HEK293 (cell line): ENCODE measurements at regions not wholly inside any gene's neighbourhood (a gene's known extent, or its start where the extent isn't known, plus 50 kb on each side); places are given as distances from the start of the nearest gene placed in this dataset.

Experiments used
- IKZF3 ChIP-seq: fragments of 450-650 bp; IDR thresholded peaks from 2 replicates; pipeline ENCODE4 v1.5.0; 2018; ENCODE audit warnings: missing biosample characterization, mild to moderate bottlenecking, missing genetic modification characterization, moderate library complexity
- MEIS1 ChIP-seq: sonication (generic); formaldehyde crosslinking; IDR thresholded peaks from 2 replicates; pipeline ENCODE4 v1.8.1; 2022; ENCODE audit warnings: missing genetic modification reagents, mild to moderate bottlenecking, borderline replicate concordance
- SP7 ChIP-seq: fragments of 450-650 bp; formaldehyde crosslinking; IDR thresholded peaks from 2 replicates; pipeline ENCODE4 v1.5.1; 2016; ENCODE audit warnings: missing biosample characterization, missing genetic modification characterization
- YY1 ChIP-seq: fragments of 450-650 bp; formaldehyde crosslinking; IDR thresholded peaks from 2 replicates; pipeline ENCODE4 v1.5.1; 2018; ENCODE audit warnings: missing biosample characterization, missing genetic modification characterization
- ZEB2 ChIP-seq: fragments of 450-650 bp; formaldehyde crosslinking; IDR thresholded peaks from 2 replicates; pipeline ENCODE4 v1.5.1; 2016; ENCODE audit warnings: missing biosample characterization, missing genetic modification characterization
- ZFP69B ChIP-seq: fragments of 450-650 bp; formaldehyde crosslinking; IDR thresholded peaks from 2 replicates; pipeline ENCODE4 v1.5.1; 2016; ENCODE audit warnings: missing biosample characterization, missing genetic modification characterization
- ZNF274 ChIP-seq, 2 experiments: fragments of 200-500 bp in 1 of 2; fragments of 450-650 bp in 1 of 2; sonication (Bioruptor generic) in 1 of 2; formaldehyde crosslinking in 1 of 2; IDR thresholded peaks; 2 replicates each; pipeline versions ENCODE4 v1.5.1 to v1.6.1; 2014 to 2016; ENCODE audit warnings: borderline replicate concordance in 1 of 2, inconsistent platforms in 1 of 2, low read length in 1 of 2, missing biosample characterization in 1 of 2, missing genetic modification characterization in 1 of 2
- ZNF324 ChIP-seq: fragments of 450-650 bp; formaldehyde crosslinking; IDR thresholded peaks from 2 replicates; pipeline ENCODE4 v1.5.1; 2016; ENCODE audit warnings: missing biosample characterization, missing genetic modification characterization
- ZNF394 ChIP-seq: fragments of 450-650 bp; formaldehyde crosslinking; IDR thresholded peaks from 2 replicates; pipeline ENCODE4 v1.5.1; 2016; ENCODE audit warnings: missing biosample characterization, missing genetic modification characterization, mild to moderate bottlenecking, moderate library complexity, borderline replicate concordance
- ZNF837 ChIP-seq: fragments of 450-650 bp; formaldehyde crosslinking; IDR thresholded peaks from 2 replicates; pipeline ENCODE4 v1.5.1; 2016; ENCODE audit warnings: missing biosample characterization, missing genetic modification characterization
- TF ChIP-seq, protein P1 (sequence below): fragments of 450-650 bp; formaldehyde crosslinking; IDR thresholded peaks from 2 replicates; pipeline ENCODE4 v1.5.1; 2016; ENCODE audit warnings: missing biosample characterization, missing genetic modification characterization
- TF ChIP-seq, protein P2 (sequence below): fragments of 450-650 bp; formaldehyde crosslinking; IDR thresholded peaks from 2 replicates; pipeline ENCODE4 v1.5.1; 2016; ENCODE audit warnings: missing biosample characterization, missing genetic modification characterization
- TF ChIP-seq, protein P3 (sequence below): sonication (generic); formaldehyde crosslinking; IDR thresholded peaks from 2 replicates; pipeline ENCODE4 v1.8.1; 2022; ENCODE audit warnings: mild to moderate bottlenecking, moderate library complexity, missing genetic modification reagents
- TF ChIP-seq, protein P4 (sequence below): fragments of 450-650 bp; IDR thresholded peaks from 2 replicates; pipeline ENCODE4 v1.5.1; 2018; ENCODE audit warnings: missing biosample characterization, missing genetic modification characterization

DNA sequence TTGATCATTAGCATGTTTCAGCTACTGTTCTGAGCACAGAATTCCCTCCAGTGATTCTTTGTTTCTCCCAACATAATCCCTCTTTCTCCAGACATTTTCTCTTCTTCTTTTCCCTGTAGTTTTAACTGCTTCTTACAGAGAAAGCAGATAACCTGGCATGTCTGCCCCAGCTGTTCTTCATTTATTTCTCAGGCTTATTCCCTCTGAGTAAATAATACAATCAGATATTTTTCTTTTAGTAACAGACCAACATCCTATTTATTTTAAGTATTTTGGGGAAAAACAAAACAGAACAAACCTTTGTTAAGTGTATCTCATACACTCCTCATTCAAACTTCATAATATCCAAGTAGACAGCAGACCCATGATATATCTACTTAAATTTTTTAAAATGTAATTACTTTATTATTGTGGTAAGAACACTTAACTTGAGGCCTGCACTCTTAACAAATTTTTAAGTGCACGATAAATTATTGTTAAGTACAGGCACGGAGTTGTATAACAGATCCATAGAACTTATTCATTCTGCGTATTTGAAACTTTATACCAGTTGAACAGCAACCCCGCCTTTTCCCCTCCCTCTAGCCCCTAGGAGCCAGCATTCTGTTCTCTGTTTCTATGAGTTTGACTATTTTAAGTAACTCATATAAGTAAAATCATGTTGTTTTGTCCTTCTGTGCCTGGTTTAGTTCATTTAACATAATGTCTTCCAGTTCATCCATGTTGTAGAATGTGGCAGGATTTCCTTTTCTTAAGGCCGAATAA, 540.0 kb downstream of the LMO7 start:
- TF ChIP-seq ZFP69B (tag by site-specific recombination) (no peak), ZNF274 (IDR thresholded peaks at IDR 0.05; ENCODE audit: low read length) (no peak), ZNF274 (tag by site-specific recombination; IDR thresholded peaks at IDR 0.05; ENCODE audit: borderline replicate concordance) (no peak), ZNF394 (tag by site-specific recombination) (no peak), ZEB2 (no peak), SP7 (tag by site-specific recombination) (no peak), IKZF3 (tag by site-specific recombination) (no peak), YY1 (tag by site-specific recombination) (no peak), ZNF837 (tag by site-specific recombination) (no peak), ZNF324 (no peak), MEIS1 (CRISPR knock-in tag) (no peak)
- TF ChIP-seq, protein P1, sequence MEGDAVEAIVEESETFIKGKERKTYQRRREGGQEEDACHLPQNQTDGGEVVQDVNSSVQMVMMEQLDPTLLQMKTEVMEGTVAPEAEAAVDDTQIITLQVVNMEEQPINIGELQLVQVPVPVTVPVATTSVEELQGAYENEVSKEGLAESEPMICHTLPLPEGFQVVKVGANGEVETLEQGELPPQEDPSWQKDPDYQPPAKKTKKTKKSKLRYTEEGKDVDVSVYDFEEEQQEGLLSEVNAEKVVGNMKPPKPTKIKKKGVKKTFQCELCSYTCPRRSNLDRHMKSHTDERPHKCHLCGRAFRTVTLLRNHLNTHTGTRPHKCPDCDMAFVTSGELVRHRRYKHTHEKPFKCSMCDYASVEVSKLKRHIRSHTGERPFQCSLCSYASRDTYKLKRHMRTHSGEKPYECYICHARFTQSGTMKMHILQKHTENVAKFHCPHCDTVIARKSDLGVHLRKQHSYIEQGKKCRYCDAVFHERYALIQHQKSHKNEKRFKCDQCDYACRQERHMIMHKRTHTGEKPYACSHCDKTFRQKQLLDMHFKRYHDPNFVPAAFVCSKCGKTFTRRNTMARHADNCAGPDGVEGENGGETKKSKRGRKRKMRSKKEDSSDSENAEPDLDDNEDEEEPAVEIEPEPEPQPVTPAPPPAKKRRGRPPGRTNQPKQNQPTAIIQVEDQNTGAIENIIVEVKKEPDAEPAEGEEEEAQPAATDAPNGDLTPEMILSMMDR (tag by site-specific recombination): no peak
- TF ChIP-seq, protein P2, sequence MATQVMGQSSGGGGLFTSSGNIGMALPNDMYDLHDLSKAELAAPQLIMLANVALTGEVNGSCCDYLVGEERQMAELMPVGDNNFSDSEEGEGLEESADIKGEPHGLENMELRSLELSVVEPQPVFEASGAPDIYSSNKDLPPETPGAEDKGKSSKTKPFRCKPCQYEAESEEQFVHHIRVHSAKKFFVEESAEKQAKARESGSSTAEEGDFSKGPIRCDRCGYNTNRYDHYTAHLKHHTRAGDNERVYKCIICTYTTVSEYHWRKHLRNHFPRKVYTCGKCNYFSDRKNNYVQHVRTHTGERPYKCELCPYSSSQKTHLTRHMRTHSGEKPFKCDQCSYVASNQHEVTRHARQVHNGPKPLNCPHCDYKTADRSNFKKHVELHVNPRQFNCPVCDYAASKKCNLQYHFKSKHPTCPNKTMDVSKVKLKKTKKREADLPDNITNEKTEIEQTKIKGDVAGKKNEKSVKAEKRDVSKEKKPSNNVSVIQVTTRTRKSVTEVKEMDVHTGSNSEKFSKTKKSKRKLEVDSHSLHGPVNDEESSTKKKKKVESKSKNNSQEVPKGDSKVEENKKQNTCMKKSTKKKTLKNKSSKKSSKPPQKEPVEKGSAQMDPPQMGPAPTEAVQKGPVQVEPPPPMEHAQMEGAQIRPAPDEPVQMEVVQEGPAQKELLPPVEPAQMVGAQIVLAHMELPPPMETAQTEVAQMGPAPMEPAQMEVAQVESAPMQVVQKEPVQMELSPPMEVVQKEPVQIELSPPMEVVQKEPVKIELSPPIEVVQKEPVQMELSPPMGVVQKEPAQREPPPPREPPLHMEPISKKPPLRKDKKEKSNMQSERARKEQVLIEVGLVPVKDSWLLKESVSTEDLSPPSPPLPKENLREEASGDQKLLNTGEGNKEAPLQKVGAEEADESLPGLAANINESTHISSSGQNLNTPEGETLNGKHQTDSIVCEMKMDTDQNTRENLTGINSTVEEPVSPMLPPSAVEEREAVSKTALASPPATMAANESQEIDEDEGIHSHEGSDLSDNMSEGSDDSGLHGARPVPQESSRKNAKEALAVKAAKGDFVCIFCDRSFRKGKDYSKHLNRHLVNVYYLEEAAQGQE (tag by site-specific recombination): no peak
- TF ChIP-seq, protein P3, sequence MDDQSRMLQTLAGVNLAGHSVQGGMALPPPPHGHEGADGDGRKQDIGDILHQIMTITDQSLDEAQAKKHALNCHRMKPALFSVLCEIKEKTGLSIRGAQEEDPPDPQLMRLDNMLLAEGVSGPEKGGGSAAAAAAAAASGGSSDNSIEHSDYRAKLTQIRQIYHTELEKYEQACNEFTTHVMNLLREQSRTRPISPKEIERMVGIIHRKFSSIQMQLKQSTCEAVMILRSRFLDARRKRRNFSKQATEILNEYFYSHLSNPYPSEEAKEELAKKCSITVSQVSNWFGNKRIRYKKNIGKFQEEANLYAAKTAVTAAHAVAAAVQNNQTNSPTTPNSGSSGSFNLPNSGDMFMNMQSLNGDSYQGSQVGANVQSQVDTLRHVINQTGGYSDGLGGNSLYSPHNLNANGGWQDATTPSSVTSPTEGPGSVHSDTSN: no peak
- TF ChIP-seq, protein P4, sequence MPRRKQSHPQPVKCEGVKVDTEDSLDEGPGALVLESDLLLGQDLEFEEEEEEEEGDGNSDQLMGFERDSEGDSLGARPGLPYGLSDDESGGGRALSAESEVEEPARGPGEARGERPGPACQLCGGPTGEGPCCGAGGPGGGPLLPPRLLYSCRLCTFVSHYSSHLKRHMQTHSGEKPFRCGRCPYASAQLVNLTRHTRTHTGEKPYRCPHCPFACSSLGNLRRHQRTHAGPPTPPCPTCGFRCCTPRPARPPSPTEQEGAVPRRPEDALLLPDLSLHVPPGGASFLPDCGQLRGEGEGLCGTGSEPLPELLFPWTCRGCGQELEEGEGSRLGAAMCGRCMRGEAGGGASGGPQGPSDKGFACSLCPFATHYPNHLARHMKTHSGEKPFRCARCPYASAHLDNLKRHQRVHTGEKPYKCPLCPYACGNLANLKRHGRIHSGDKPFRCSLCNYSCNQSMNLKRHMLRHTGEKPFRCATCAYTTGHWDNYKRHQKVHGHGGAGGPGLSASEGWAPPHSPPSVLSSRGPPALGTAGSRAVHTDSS (tag by site-specific recombination): no peak
